Thoracic aorta (tissue), 2 donors: ENCODE measurements at regions not wholly inside any gene's neighbourhood (a gene's known extent, or its start where the extent isn't known, plus 50 kb on each side); places are given as distances from the start of the nearest gene placed in this dataset.

Experiments
- ATAC-seq: fragments of 150-250 bp; one replicate; pipeline ENCODE4 v1.8.0; 2017; ENCODE audit warnings: low read depth; ENCODE audit not compliant: insufficient number of reproducible peaks, low FRiP score
- DNase-seq: peaks from one replicate; pipeline ENCODE4 v3.0.0-alpha.2; 2020; ENCODE audit warnings: low spot score
- H3K27ac ChIP-seq, 2 donors: fragments of 200-600 bp; sonication (generic); 1 replicate in 1 of 2; 2 replicates in 1 of 2; pipeline ENCODE4 v1.5.1; 2016; ENCODE audit warnings: mild to moderate bottlenecking in 2 of 2, moderate library complexity in 2 of 2
- H3K27me3 ChIP-seq: fragments of 200-600 bp; sonication (generic); replicated peaks from 2 replicates; pipeline ENCODE4 v1.6.0; 2016; ENCODE audit warnings: mild to moderate bottlenecking; ENCODE audit not compliant: insufficient read depth
- H3K36me3 ChIP-seq: fragments of 200-600 bp; sonication (generic); one replicate; pipeline ENCODE4 v1.5.1; 2016
- H3K4me1 ChIP-seq, 2 donors: fragments of 200-600 bp; sonication (generic); 1 replicate in 1 of 2; 2 replicates in 1 of 2; pipeline versions ENCODE4 v1.5.1 to v1.6.0; 2016; ENCODE audit warnings: low read depth in 2 of 2, mild to moderate bottlenecking in 1 of 2; ENCODE audit not compliant: control insufficient read depth in 1 of 2
- H3K4me3 ChIP-seq: fragments of 200-600 bp; sonication (generic); 2 replicates; pipeline ENCODE4 v1.5.1; 2016; ENCODE audit warnings: mild to moderate bottlenecking
- H3K9me3 ChIP-seq: fragments of 200-600 bp; sonication (generic); 2 replicates; pipeline ENCODE4 v1.5.1; 2016
- CTCF ChIP-seq: fragments of 200-600 bp; sonication (generic); IDR thresholded peaks from one replicate; pipeline ENCODE4 v1.5.1; 2019; ENCODE audit warnings: antibody characterized with exemption

- Histone ChIP-seq H3K9me3 (no peaks in the 10 kb centered on the region), H3K36me3 (no peaks in the 10 kb centered on the region), H3K4me3 (no peak overlapping the region), H3K4me1 (no peaks in the 10 kb centered on the region), H3K27ac (no peak overlapping the region), H3K27me3 (no peaks in the 10 kb centered on the region)
- DNase-seq (no peak), ATAC-seq (no peak)
- TF ChIP-seq CTCF, result no peak
Measured at GRCh38 chr3:194240766-194241165, 104.8 kb downstream of the HES1 start.

- no peak overlapping the region for H3K27ac ChIP-seq
- TF ChIP-seq CTCF, result no peak
- no peaks in the 10 kb centered on the region for H3K9me3 ChIP-seq
- no peak overlapping the region for H3K4me3 ChIP-seq
- H3K27me3 ChIP-seq, result no peaks in the 10 kb centered on the region
- H3K4me1 ChIP-seq, result no peaks in the 10 kb centered on the region
- no peak for DNase-seq
- no peaks in the 10 kb centered on the region for H3K36me3 ChIP-seq
- no peak for ATAC-seq
Measured at GRCh38 chr3:194243172-194243837, 107.4 kb downstream of the HES1 start.

GRCh38 chr3:194244167-194244566 lies 107.0 kb downstream of the CPN2 start:
- no peaks in the 10 kb centered on the region for H3K9me3 ChIP-seq
- no peak overlapping the region for H3K27ac ChIP-seq
- H3K36me3 ChIP-seq, result no peaks in the 10 kb centered on the region
- ATAC-seq (no peak), DNase-seq (no peak)
- H3K27me3 ChIP-seq, result no peaks in the 10 kb centered on the region
- no peak overlapping the region for H3K4me3 ChIP-seq
- H3K4me1 ChIP-seq, result no peaks in the 10 kb centered on the region
- no peak for TF ChIP-seq CTCF

DNA sequence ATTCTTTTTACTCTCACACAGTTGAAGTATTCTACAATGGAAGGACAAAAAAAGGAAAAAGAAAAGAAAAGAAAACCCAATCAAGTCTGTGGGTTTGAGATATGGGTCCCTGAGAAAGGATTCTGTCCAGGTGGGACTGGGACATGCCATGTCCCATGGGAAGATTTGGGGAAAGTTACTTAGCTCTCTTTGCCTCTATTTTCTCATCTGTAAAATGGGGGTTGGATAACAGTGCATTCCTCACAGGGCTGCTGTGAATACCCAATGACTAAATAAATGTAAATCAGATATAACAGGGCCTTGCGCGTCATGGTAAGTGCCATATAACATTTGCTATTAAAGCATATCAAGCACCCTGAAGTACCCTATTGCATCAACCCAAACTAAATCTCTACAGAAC lies 105.7 kb downstream of the CPN2 start:
- no peaks in the 10 kb centered on the region for H3K36me3 ChIP-seq
- H3K27ac ChIP-seq, result no peak overlapping the region
- no peaks in the 10 kb centered on the region for H3K4me1 ChIP-seq
- ATAC-seq (no peak), DNase-seq (no peak)
- TF ChIP-seq CTCF, result no peak
- no peaks in the 10 kb centered on the region for H3K9me3 ChIP-seq
- H3K27me3 ChIP-seq, result peaks cover 3% of the 10 kb centered on the region
- H3K4me3 ChIP-seq, result no peak overlapping the region

DNA sequence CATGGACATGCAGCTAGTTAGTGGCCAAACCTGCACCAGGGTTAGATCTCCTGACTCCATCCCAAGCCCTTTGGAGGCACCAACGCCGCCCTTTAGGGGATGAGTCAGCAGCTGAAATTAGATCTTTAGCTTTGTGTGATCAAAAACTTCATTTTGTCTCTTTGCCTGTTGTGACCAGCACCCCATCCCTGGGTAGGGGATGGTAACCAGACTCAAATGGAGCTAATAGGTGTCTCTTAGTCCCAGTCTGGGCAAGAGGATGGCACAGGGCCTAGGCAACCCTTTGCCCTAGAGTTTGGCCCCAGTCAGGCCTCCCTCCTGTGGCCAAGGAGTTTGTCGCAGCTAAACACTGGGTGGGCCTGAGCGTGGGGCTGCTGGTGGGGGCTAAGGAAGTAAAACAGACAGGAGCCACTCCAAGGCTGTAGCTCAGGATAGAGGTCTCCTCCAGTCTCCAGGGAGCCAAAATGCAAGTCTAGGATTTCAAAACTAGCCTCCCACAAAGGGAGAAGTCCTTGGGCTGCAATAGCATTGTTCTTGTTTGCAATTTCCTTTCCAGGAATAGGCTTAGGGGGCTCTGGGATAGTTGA lies 105.1 kb downstream of the CPN2 start:
- Histone ChIP-seq H3K27me3 (peaks cover 5% of the 10 kb centered on the region), H3K27ac (no peak overlapping the region), H3K9me3 (no peaks in the 10 kb centered on the region), H3K36me3 (no peaks in the 10 kb centered on the region), H3K4me1 (no peaks in the 10 kb centered on the region), H3K4me3 (no peak overlapping the region)
- no peak for ATAC-seq
- no peak for DNase-seq
- TF ChIP-seq CTCF, result no peak
